ENCODE measurements at regions not wholly inside any gene's neighbourhood (a gene's known extent, or its start where the extent isn't known, plus 50 kb on each side); places are given as distances from the start of the nearest gene placed in this dataset.

GRCh38 chr1:57725318-57725717 lies 301.5 kb upstream of the DAB1 start:
- TF ChIP-seq POLR2AphosphoS5 (IDR thresholded peaks at IDR 0.05; ENCODE audit: low read depth, low read length) = no peak
- no peak for TF ChIP-seq POLR2A (IDR thresholded peaks at IDR 0.05; ENCODE audit: low read depth, low read length)
- no peak for TF ChIP-seq TAF1 (IDR thresholded peaks at IDR 0.05; ENCODE audit: borderline replicate concordance, low read depth, low read length)
